ENCODE measurements at regions not wholly inside any gene's neighbourhood (a gene's known extent, or its start where the extent isn't known, plus 50 kb on each side); places are given as distances from the start of the nearest gene placed in this dataset.

DNA sequence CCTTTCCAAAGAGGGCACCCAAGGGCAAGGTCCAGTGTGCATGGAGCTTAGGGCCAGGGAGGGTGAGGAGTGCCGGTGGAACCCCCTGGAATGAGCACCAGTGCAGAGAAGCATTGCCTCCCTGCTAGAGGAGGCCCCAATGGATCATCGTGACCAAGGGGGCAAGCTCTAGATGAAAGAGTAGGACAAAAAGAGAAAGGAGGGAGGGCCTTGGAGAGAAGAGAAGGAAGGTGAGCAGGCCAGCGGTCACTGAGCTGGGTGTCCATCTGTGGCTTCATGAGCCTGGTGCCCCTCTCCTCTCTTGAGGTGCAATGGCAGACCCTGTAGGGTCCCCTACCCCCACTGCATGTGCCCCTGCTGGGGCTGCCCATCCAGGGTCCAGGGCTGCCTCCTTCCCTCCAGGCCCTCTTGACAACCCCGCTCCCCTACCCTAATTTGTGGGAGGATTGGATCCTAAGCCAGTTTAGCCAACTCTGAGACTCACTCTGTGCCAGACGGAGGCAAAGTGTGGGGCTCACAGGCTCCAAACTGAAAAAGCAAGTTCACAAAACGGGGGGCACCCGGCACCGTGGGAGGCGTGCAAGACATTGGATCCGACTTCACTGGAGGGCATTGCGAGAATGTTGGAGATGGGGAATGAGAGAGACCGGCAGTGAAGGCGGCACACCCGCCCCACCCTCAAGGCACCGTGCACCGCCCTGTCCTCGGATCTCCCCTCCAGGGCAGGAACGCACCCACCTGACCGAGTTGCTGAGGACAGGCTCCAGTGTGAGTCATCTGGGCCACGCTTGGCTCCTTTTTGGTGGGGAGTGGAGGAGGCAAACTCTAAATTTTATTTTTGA lies 207.5 kb downstream of the KIF26A start:
- DNase-seq: no peak

DNA sequence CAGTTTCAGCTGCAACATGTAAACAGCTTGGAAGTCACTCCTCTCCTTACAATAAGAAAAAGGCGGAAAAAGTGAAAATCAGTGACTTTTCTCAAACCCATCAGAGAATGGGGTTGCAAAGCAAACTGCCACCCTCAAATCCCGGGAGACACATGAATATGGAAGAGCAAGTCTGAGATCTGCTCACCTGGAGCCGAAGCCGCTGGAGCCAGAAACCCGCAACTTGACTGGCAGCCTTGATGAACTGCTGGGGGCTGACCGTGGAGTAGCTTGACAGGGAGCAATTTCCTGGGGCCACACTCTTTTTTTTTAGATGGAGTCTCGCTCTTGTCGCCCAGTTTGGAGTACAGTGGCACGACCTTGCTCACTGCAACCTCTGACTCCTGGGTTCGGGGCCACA lies 208.2 kb downstream of the KIF26A start:
- DNase-seq: no peak

DNA sequence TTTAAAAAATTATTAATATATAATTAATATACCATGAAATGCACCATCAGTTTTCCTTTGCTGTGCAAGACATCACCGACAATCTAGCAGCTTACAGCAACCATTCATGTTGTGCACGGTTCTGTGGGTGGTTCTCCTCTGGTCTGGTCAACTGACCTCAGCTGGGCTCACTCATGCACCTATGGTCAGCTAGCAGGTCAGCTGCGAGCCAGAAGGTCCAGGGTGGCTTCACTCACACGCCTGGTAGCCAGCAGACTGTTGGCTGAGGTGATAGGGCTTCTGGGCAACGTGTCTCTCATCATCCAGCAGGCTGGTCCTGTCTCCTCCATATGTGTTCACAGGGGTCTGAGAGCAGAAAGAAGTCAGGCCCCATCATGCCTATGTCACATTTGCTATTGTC lies 210.4 kb downstream of the KIF26A start:
- DNase-seq: no peak

DNA sequence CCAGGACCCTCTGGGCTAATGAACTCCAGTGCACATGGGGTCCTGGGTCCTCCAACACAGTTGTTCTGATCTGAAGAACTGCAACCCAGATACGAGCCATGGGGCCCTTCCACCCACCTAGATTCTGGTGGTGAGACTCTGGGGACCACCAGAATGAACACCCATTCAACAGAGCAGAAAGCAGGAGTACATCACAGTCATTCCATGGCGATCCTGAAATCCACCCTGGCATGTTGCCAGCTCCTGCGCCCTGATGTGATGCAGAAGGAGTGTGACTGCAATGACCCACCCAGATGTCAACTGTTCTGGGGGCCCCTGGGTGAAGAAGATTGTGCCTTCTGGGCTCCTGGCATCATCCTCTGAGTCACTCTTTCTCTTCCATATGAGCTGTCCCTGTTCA lies 211.6 kb downstream of the KIF26A start:
- no peak for DNase-seq

DNA sequence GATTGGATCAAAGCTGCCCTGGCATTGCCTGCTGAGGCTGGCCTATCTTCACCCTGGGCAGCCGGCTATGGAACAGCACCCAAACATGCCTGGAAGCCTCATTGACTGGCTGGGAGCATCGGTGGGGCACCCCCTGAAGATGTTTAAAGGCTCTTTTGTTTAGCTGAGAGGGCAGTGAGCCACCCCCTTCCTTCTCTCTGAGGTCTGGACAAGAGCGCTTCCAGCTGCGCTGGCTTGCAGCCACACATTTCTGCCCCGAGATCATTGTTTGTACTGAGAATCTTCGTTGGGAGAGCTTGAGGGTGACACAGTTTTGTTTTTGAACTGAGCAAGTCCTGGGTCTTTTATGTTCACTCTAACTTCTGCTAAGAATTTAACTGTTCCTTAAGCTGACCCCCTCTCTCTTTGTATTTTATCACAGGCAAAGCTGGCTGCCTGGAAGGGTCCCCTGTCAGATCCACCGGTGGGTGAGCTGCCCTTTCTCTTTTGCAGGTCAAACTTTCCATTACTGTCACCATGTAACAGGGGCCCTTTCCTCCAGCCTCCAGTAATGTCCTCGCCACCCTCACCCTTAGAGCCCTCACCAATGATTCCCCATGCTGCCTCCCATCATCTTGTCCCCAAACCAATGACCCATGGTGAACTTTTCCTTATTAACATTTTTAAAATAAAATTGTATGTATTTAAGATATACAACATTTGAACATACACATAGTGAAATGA lies 212.2 kb downstream of the KIF26A start:
- no peak for DNase-seq

DNA sequence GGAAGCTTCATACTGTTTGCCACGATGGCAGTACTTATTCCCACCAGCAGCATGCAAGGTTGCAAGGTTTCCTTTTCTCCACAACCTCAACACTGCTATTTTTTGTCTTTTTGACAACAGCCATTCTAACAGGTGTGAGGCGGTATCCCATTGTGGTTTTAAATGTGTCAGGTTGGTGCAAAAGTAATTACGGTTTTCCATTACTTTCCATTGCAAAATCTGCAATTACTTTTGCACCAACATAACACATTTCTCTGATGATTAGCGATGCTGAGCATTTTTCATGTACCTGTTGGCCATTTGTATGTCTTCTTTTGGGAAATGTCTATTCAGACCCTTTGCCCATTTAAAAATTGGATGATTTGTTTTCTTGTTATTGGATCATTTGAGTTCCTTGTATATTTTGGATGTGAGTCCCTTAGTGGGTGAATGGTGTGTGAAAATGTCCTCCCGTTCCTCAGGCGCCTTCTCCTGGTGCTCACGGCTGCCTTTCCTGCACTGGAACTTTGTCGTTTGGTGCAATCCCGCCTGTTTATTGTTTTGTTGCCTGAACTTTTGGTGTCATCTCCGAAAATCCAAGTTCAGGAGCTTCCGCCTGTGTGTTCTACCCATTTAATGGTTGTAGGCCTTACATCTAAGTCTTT lies 213.6 kb downstream of the KIF26A start:
- DNase-seq: no peak

DNA sequence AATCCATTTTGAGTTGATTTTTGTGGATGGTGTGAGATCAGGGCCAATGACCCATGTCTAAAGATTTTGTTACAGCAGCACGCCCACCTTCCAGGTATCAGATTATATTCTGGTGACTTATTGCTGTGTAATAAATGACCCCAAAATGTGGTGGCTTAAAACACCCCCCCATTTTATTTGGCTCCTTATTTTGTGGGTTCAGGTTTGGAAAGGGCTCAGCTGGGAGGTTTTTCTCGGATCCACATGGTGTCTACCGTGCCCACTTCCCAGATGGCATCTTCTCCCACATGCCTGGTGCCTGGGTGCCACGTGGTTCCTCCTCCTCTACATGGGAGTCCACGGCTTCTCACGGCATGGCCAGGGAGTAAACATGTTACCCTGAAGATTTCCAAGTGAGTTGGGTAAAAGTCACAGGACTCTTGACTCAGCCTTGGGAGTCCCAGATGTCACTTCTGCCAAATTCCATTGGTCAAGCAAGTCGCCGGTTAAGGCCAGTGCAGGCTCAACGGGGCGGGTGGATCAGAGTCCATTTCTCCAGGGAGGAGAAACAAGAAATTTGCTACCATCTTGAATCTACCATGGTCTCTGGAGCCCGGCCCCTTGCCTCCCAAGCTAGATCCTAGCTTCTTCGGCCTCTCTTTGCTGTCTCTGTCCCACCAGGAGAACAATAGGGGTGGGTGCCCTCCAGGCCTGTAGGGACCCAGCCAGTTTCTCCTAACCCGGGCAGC lies 214.3 kb downstream of the KIF26A start:
- DNase-seq: no peak

DNA sequence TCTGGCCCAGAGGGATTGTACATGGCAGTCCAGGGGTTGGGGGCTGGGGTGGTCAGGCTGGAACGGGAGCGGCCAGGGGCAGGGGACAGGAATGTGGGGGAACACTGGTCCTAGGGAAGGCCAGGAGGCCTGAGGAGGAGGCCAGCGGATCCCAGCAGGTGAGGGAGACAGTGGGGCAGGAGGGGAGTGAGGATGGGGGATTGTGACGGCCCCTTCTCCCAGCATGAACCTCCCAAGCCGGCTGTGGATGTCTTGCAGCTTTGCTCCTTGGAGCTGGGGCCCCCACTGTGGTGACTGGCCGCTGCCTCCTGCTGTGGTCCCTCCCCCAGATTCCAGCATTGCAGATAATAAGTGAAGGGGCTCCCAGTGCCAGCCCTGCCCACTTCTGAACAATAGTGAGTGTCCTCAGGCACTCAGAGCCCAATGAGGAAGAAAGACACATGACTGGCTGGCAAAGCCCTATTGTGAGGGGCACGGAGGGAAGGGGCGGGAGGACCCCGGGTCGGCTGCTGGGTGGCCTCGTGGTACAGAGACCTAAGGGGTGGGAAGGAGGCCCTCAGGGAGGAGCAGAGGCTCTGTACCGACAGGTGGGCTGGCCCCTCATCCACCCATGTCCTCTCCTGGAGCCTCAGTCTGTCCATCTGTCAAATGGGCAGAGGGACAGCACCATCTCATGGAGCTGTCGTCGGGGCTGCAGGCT lies 215.0 kb downstream of the KIF26A start:
- DNase-seq: no peak

DNA sequence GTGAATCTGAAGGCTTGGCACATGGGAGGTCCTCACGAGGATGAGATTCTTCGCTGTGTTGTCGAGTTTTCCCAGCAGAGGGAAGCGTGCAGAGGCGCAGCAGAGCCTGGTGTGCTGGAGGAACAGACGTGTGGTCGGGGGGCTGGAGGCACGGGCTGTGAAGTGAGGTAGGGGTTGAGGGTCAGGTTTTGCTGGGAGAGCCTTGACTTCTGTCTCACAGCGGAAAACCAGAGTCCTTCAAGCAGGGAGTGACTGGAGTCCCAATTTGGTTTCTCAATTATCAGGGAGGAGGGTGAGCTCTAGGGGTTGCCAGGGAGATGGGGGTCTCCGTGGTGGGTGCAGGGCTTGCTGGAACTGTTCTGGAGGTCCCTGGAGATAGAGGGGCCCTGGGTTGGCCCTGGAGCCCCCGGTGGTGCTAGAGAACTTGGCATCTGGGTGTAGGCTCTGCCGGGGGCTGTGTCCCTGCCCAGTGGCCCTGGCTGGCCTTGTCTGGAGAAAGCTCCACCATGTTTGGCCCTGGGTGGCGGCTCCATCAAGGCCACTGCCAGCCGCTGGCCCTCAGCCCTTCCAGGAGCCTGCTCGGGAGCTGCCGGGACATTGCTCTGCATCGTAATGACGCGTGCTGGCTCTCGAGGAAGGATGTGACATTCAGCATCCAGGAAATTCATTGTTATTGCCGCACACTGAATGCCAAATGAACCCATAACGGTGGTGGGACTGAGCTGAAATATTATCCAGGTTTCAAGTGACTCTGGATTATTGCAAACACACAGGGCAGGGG lies 215.7 kb downstream of the KIF26A start:
- no peak for DNase-seq

DNA sequence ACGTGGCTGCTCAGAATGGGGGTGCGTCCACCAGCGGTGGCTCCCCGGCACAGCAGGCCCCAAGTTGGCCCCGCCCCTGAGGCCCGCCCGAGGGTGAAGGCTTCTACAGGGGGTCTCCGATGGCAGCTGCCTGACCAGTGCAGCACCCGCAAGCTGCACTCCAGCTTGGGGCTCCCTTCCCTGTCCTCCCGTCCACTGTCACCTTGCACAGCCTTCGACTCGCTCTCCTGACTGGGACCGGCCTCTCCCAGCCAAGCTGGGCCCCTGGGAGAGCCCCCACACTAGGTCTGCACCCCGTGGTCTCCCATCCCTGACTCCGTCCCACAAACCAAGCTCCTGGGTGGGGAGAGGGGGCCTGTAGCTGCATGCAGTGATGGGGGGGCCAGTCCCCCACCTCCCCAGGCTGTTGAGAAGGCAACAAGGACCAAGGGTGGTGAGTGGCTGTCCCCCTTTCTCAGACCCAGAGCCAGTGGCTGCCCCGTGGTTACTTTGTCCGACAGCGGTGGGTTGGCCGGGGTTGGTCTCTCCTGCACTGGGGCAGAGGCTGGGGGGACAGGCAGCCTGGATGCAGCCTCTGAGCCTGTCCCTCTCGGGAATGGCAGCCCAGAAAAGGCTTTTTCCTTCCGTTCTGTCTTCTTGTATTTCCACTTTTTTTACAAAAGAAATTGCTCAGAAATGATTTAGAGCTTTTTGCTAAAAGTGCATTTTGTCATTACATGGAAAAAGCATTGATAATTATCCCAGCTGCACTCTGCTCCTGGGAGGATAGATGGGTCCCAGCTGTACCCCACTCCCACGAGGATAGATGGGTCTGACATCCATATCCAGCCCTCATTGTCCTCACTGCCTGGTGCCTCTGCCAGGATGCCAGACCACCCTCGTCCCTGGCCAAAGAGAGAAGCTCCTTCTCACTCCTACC lies 217.0 kb downstream of the KIF26A start:
- no peak for DNase-seq

DNA sequence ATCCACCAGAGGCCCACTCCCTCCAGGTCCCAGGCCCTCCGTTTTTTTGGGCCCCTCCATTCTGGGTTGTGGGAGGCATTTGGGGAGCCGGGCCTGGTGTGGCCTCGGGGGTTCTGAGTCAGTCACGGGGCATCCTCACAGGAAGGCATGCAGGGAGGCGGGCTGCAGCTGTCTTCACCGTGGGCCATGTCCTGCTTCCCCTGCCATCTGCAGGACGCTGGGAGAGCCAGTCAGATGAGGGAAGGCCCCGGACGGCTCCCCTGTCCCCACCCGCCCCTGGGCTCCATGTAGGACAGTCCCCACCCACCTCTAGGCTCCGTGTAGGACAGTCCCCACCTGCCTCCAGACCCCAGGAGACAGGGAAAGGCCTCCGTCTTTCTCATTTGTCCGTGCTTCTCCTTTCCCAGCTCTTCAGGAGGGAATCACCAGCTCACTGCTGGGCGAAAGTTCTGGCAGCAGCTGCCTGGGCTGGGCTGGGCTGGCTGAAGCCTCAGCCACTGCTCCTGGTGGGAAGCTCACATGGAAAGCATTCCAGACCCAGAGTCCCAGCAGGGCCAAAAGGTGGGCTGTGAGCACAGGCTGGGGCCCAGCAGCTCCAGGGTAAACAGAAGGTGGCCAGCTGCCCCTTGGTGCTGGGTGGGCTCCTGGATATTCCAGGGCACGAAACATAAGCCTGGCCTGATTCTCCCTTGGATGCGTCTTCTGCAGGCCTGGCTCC lies 217.8 kb downstream of the KIF26A start:
- no peak for DNase-seq

DNA sequence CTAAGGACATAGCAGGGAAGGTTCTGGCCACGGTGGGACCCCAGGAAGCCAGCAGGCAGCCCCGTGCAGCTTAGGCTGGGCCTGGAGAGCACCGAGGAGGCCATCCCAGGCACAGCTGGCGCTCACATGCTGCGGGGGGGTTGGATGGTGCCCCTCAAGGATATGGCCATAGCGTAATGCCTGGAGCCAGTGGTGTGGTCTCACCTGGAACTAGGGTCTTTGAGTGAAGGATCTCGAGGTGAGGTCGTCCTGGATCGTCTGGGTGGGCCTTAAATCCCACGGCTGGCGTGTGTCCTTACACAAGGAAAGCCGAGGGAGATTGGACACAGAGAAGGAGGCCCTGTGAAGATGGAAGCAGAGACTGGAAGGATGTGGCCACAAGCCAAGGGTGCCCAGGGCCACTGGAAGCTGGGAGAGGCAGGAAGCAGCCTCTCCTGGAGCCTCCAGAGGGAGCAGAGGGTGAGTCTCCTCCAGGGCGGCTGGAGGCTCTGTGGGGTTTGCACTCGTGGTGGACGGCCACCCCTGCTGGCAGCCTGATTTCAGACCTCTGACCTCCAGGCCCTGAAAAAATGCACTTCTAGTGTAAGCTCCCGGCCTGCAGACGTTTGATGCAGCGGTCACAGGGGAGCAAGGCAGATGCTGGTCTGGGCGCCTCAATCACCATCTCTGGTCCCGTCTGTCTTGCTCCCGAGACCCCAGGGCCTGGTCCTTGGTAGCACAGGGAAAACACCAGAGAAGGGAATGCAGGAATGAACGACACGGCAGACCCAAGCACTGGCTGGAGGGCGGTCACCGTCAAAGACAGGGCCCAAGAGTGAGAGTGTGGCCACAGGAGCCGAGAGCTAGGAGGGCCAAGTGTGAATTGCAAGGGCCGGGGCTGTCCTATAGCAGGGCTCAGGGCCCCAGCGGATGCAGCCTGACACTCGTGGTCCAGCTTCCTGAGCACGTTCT lies 218.6 kb downstream of the KIF26A start:
- no peak for DNase-seq

DNA sequence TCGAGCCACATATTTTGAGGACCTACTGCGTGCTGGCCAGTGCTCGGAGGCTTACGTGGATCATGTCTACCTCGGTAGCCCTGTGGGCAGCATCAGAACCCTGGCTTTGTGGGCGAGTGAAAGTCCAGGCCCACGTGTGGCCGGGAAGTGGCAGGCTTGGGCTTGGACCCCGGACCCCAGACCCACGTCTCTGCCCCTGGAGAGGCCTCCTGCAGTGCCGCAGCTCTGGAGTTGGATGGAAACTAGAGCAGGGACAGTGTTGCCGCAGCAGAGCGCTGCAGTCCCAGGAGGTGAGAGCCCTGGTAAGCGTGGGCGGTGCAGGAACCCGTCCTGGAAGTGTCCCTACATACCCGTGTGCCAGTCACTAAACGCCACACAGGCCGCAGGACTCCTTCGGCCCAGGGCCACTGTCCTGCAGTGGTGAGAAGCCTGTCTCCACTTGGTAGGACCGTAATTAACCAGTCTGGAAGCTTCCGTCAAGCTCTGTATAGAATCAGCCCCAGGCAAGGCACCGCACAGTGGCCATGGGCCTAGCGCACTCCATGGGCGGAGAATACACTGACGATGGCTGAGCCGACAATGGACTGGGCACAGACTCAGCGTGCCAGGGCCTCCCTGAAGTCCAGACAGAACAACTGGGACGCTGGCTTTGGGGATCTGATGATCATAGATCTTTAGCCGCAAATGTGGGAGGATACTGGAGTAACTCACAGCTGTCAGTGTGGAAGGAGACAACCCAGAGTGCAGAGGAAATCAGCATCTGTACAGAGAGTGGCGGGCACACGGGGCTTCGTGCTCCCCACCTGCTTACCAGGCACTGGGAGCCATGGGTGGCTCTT lies 219.5 kb downstream of the KIF26A start:
- DNase-seq: no peak

DNA sequence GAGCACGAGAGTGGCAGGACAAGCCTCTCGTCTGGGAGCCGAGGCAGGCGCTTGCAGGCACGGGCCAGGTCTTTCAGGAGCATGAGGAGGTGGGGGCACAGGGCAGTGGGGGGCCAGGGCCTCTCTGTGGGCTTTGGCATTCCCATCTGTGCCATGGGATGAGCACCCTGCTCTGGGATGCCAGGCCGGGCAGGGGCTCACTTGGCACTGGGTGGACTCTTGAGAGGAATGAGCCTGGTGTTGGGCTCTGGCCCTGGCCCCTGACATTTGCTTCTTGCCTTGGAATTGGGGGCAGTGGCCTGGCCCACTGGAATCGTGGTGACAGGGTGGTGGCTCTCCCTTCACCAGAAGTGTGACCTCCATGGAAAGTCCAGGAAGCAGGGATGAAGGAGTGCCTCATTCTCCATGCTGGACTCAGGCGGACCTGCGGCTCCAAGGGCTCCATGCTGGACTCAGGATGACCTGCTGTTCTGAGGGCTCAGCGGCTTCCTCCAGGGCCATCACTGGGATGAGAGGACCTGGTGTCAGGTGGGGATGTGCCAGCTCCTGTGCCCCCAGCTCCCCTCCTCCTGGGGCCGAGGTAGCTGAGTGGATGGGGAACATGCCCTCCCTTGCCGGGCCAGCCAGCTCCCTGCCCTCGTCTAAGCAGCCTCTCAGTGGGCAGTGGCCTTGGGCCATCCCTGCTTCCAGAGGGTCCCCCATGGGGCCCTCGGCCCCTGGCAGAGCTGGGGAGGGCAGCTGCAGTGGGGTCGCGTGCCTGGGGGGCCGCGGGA lies 220.3 kb downstream of the KIF26A start:
- DNase-seq: no peak

DNA sequence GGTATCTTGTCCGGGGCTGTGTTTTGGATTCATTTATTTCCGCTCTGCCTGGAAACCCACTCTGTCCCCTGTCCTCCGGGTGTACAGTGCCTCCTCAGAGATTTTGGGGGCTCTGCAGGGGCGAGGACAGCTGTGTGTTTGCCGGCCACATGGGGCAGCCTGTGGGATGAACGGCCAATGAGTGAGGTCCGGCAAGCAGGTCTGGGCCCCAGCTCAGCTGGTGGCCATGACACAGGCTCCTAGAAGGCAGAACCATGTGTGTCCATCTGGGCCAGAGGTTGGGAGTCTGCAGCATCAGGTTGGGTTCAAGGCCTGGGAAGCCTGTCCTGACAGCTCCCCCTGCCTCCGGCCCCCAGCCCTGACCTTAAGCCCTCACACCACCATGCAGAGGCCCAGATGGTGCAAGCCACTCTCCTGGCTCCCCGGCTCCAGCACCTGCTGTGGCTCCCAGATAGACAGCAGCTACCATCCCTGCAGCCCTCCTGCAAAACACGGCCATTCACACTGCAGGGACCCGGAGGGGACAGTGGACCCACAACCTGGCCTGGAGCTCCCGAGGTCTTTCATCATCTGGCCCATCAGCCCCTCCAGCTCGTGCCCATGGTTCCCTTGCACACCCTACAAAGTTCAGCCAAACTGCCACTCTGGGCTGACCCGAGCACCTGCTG lies 220.1 kb upstream of the C14orf180 start:
- no peak for DNase-seq

DNA sequence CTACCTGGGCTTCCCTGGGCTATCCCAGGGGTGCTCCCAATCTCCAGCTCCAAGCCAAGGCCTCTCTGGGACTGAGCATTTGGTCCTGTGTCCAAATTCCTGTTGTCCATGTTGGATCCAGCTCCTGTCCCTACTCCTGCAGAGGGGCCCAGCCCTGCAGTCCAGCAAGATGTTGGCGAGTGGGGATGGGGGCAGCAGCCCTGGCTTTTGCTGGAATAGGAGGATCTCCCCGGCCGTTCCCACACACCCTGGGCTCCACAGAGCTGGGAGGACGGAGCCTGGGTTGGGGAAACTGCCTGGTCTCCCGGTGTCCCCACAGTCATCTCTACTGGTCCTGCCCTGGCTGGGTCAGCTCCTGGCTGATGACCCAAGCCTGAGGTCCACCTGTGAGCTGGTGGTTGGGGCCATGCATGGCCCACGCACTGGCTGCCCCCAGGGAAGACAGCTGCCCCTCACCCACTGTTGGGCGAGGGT lies 219.6 kb upstream of the C14orf180 start:
- no peak for DNase-seq
